ENCODE measurements at regions not wholly inside any gene's neighbourhood (a gene's known extent, or its start where the extent isn't known, plus 50 kb on each side); places are given as distances from the start of the nearest gene placed in this dataset.

- TF ChIP-seq REST (IDR thresholded peaks at IDR 0.05; ENCODE audit: insufficient read depth in 1 of 2, low read depth in 2 of 2, low read length in 1 of 2) (no peak), CTCF (IDR thresholded peaks at IDR 0.05) (no peak), POLR2AphosphoS5 (IDR thresholded peaks at IDR 0.05; ENCODE audit: low read depth, low read length) (no peak), TCF7L2 (IDR thresholded peaks at IDR 0.05; ENCODE audit: low read depth, low read length) (no peak), SIN3A (IDR thresholded peaks at IDR 0.05; ENCODE audit: borderline replicate concordance, insufficient read depth, low read depth, low read length) (no peak)
Observed at GRCh38 chr11:134574947-134575346, 162.9 kb upstream of the B3GAT1 start.

Data from Panc1 (cell line).